PC-3 (cell line): ENCODE measurements at regions not wholly inside any gene's neighbourhood (a gene's known extent, or its start where the extent isn't known, plus 50 kb on each side); places are given as distances from the start of the nearest gene placed in this dataset.
A peak's percentile ranks its signal among the peaks of the same experiment; 100 is the strongest.

ENCODE experiments used
- ATAC-seq: fragments of 200-7000 bp; cut with Tn5 transposase; 2 replicates; pipeline ENCODE4 v1.9.1; 2020; ENCODE audit warnings: mild to moderate bottlenecking, moderate library complexity
- BruUV-seq: library from RNA; stranded (reverse); fragments of 400-500 nt; replicated peaks from 2 replicates; lab custom pipeline; 2021; lab: Mats Ljungman, UMichigan
- CTCF ChIA-PET: fragments of 300-600 bp; sonication (Branson Sonifier 250); formaldehyde crosslinking; loops from one replicate; lab custom pipeline; 2022; ENCODE audit warnings: antibody characterized with exemption; lab: Charles Lee
- POLR2A ChIA-PET: fragments of 300-600 bp; sonication (Branson Sonifier 250); formaldehyde crosslinking; loops from one replicate; lab custom pipeline; 2022; ENCODE audit warnings: antibody characterized with exemption; ENCODE audit not compliant: unreplicated experiment; lab: Charles Lee
- DNase-seq: peaks from one replicate; pipeline ENCODE4 v3.0.0-alpha.2; 2015
- H2AFZ ChIP-seq: fragments of 300-600 bp; sonication (generic); 2 replicates; pipeline ENCODE4 v1.6.0; 2016; ENCODE audit warnings: antibody characterized with exemption, low read length
- H3F3A ChIP-seq: fragments of 300-600 bp; sonication (generic); one replicate; pipeline ENCODE4 v1.6.0; 2017; ENCODE audit warnings: antibody characterized with exemption, low read length, control low read depth, mild to moderate bottlenecking; ENCODE audit not compliant: unreplicated experiment
- H3K27ac ChIP-seq: fragments of 300-600 bp; sonication (generic); 2 replicates; pipeline ENCODE4 v1.5.1; 2016; ENCODE audit warnings: mild to moderate bottlenecking, low read length
- H3K27me3 ChIP-seq: fragments of 300-600 bp; sonication (generic); 2 replicates; pipeline ENCODE4 v1.6.1; 2016; ENCODE audit warnings: low read length, mixed read lengths
- H3K36me3 ChIP-seq: fragments of 300-600 bp; sonication (generic); 2 replicates; pipeline ENCODE4 v1.6.1; 2016; ENCODE audit warnings: low read depth, mixed run types, low read length, mixed read lengths
- H3K4me1 ChIP-seq: fragments of 300-600 bp; sonication (generic); 2 replicates; pipeline ENCODE4 v1.5.1; 2016; ENCODE audit warnings: low read length; ENCODE audit not compliant: insufficient read depth
- H3K4me2 ChIP-seq: fragments of 300-600 bp; sonication (generic); 2 replicates; pipeline ENCODE4 v1.6.0; 2016; ENCODE audit warnings: low read length
- H3K4me3 ChIP-seq: fragments of 300-600 bp; sonication (generic); 2 replicates; pipeline ENCODE4 v1.5.1; 2016; ENCODE audit warnings: mild to moderate bottlenecking, low read length, mixed read lengths
- H3K79me2 ChIP-seq: fragments of 300-600 bp; sonication (generic); 2 replicates; pipeline ENCODE4 v1.6.1; 2017; ENCODE audit warnings: low read length, mixed read lengths
- H3K9ac ChIP-seq: fragments of 300-600 bp; sonication (generic); 2 replicates; pipeline ENCODE4 v1.6.0; 2016; ENCODE audit warnings: mild to moderate bottlenecking, low read length
- H3K9me2 ChIP-seq: fragments of 300-600 bp; sonication (generic); replicated peaks from 2 replicates; pipeline ENCODE4 v1.6.1; 2016; ENCODE audit warnings: mixed run types, low read length, mixed read lengths
- H3K9me3 ChIP-seq: fragments of 300-600 bp; sonication (generic); 2 replicates; pipeline ENCODE4 v1.6.1; 2016; ENCODE audit warnings: low read length, mixed read lengths
- H4K20me1 ChIP-seq: fragments of 300-600 bp; sonication (generic); 2 replicates; pipeline ENCODE4 v1.6.1; 2016; ENCODE audit warnings: low read length, mixed read lengths
- EZH2 ChIP-seq: fragments of 300-600 bp; sonication (generic); IDR thresholded peaks from one replicate; pipeline ENCODE4 v1.6.1; 2017; ENCODE audit warnings: antibody characterized with exemption, mild to moderate bottlenecking, low read length; ENCODE audit not compliant: unreplicated experiment
- EZH2phosphoT487 ChIP-seq: fragments of 300-600 bp; sonication (generic); IDR thresholded peaks from 2 replicates; pipeline ENCODE4 v1.6.1; 2018; ENCODE audit warnings: mild to moderate bottlenecking, antibody characterized with exemption, low read length, borderline replicate concordance
- intact Hi-C: fragments of 100-400 bp; cut with micrococcal nuclease; formaldehyde crosslinking; loops from 2 replicates; pipeline ENCODE4 v1.9.0; 2023
- TF ChIP-seq, protein P1 (sequence below): fragments of 300-600 bp; sonication (generic); conservative IDR thresholded peaks from 2 replicates; pipeline ENCODE4 v1.5.1; 2017; ENCODE audit warnings: antibody characterized with exemption, low read depth, mild to moderate bottlenecking, low read length

DNA sequence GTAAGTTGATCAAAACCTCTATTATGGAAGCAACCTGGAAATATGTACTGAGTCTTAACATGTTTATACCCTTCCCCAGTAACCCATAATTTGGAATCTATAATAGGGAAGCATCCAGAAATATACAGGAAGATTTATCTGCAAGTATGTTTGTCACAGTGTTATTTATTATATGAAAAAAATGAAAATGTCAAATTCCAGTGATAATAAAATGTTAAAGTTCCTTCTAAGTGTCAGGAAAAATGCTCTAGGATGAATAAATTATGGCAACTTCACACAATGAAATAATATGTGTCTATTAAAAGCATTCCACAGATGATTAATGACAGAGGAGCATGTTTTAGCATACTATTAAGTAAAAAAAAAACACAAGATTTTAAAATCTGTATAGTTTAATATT, 202.3 kb upstream of the PRNP start:
- TF ChIP-seq EZH2phosphoT487 (no peak), EZH2 (no peak)
- TF ChIP-seq, protein P1, sequence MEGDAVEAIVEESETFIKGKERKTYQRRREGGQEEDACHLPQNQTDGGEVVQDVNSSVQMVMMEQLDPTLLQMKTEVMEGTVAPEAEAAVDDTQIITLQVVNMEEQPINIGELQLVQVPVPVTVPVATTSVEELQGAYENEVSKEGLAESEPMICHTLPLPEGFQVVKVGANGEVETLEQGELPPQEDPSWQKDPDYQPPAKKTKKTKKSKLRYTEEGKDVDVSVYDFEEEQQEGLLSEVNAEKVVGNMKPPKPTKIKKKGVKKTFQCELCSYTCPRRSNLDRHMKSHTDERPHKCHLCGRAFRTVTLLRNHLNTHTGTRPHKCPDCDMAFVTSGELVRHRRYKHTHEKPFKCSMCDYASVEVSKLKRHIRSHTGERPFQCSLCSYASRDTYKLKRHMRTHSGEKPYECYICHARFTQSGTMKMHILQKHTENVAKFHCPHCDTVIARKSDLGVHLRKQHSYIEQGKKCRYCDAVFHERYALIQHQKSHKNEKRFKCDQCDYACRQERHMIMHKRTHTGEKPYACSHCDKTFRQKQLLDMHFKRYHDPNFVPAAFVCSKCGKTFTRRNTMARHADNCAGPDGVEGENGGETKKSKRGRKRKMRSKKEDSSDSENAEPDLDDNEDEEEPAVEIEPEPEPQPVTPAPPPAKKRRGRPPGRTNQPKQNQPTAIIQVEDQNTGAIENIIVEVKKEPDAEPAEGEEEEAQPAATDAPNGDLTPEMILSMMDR, result no peak
- POLR2A ChIA-PET, result interaction anchor here (0.6 kb wide), 1 partner anchor 49 kb away, joined by 13 read pairs; no protein-coding TSS in a partner anchor
- Histone ChIP-seq H3K79me2 (no peaks in the 10 kb centered on the region), H2AFZ (no peak overlapping the region), H3K9me3 (no peaks in the 10 kb centered on the region), H3K4me1 (peaks cover 25% of the 10 kb centered on the region), H3K27ac (peak overlapping the region; percentile 43), H3K9ac (0 out of 2 replicates have a peak overlapping the region, but pooled peaks have one; percentile 19), H3K4me3 (no peak overlapping the region), H3K27me3 (no peaks in the 10 kb centered on the region), H4K20me1 (no peaks in the 10 kb centered on the region), H3K4me2 (0 out of 2 replicates have a peak overlapping the region, but pooled peaks have one; percentile 34), H3F3A (no peaks in the 10 kb centered on the region), H3K9me2 (no peaks in the 10 kb centered on the region; the same call in 1 of the 2 replicates), H3K36me3 (no peaks in the 10 kb centered on the region)
- intact Hi-C loops, result no loop called here
- CTCF ChIA-PET, result no interaction called here
- no peak for DNase-seq
- no peak for ATAC-seq
- no TSS peak for BruUV-seq

DNA sequence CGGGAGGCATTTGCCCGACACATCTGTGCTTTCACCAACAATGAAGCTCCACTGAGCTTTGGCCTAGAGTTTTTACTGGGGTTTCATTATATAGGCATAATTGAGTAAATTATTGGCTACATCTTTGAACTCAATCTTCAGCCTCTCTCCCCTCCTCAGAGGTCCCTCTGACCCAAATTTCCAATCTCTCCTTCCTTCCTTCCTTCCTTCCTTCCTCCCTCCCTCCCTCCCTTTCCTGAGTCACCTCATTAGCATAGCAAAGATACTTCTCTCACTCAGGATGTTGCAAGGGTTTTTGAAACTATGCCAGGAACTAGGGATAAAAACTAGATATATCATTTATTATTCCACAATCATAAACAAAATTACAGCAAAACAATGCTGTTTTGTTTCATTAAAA, 202.8 kb upstream of the PRNP start:
- intact Hi-C loops, result no loop called here
- 0 out of 2 replicates have a peak overlapping the region, but pooled peaks have one; percentile 34 for H3K4me2 ChIP-seq
- no peaks in the 10 kb centered on the region for H3K79me2 ChIP-seq
- no peak overlapping the region for H3K4me3 ChIP-seq
- peak; percentile 29; the same call in 1 of the 2 replicates for ATAC-seq
- H2AFZ ChIP-seq, result no peak overlapping the region
- ChIA-PET CTCF (no interaction called here), POLR2A (interaction anchor here (0.7 kb wide), 1 partner anchor 21 kb away, joined by 10 read pairs; no protein-coding TSS in a partner anchor)
- H3K9me2 ChIP-seq, result no peaks in the 10 kb centered on the region; the same call in 1 of the 2 replicates
- BruUV-seq, result no TSS peak
- peaks cover 21% of the 10 kb centered on the region for H3K4me1 ChIP-seq
- H3K27ac ChIP-seq, result peak overlapping the region; percentile 43
- DNase-seq, result peak; percentile 71
- no peaks in the 10 kb centered on the region for H3K9me3 ChIP-seq
- H3K36me3 ChIP-seq, result no peaks in the 10 kb centered on the region
- H3K27me3 ChIP-seq, result no peaks in the 10 kb centered on the region
- H3F3A ChIP-seq, result no peaks in the 10 kb centered on the region
- no peaks in the 10 kb centered on the region for H4K20me1 ChIP-seq
- TF ChIP-seq EZH2phosphoT487, result no peak
- TF ChIP-seq, protein P1, result no peak
- TF ChIP-seq EZH2, result no peak
- H3K9ac ChIP-seq, result 0 out of 2 replicates have a peak overlapping the region, but pooled peaks have one; percentile 19

DNA sequence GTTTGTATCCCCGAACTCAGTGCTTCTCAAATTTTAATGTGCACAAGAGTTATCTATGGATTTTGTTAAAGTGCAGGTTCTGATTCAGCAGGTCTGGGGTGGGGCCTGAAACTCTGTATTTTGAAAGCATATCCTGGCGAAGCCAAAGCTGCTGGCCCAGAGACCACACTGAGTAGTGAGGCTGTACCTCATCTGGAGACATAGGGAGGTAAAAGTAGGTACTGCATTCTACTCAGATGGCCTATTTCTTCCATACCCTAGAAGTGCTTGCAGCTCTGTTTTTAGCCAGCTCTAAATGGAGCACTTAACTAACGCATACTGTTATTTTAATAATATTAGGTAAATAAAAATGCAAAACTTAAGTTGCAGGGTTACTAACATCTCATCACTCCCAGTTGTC, 206.2 kb upstream of the PRNP start:
- no peak overlapping the region for H2AFZ ChIP-seq
- H3F3A ChIP-seq, result no peaks in the 10 kb centered on the region
- ATAC-seq (no peak; the same call in 1 of the 2 replicates), DNase-seq (no peak)
- CTCF ChIA-PET, result no interaction called here
- no peaks in the 10 kb centered on the region; the same call in 1 of the 2 replicates for H3K9me2 ChIP-seq
- H3K27ac ChIP-seq, result no peak overlapping the region
- H3K36me3 ChIP-seq, result no peaks in the 10 kb centered on the region
- TF ChIP-seq EZH2phosphoT487 (no peak), EZH2 (no peak)
- TF ChIP-seq, protein P1, result no peak
- peaks cover 6% of the 10 kb centered on the region for H3K4me1 ChIP-seq
- H3K9me3 ChIP-seq, result no peaks in the 10 kb centered on the region
- POLR2A ChIA-PET, result no interaction called here
- H3K4me3 ChIP-seq, result no peak overlapping the region
- no TSS peak for BruUV-seq
- no peak overlapping the region for H3K9ac ChIP-seq
- H3K4me2 ChIP-seq, result no peak overlapping the region
- no peaks in the 10 kb centered on the region for H3K79me2 ChIP-seq
- H4K20me1 ChIP-seq, result no peaks in the 10 kb centered on the region
- H3K27me3 ChIP-seq, result no peaks in the 10 kb centered on the region
- intact Hi-C loops, result no loop called here
